ENCODE measurements at regions not wholly inside any gene's neighbourhood (a gene's known extent, or its start where the extent isn't known, plus 50 kb on each side); places are given as distances from the start of the nearest gene placed in this dataset.
A peak's percentile ranks its signal among the peaks of the same experiment; 100 is the strongest.

- Histone ChIP-seq H3K4me3 (ENCODE audit: low read depth, low read length, poor library complexity, severe bottlenecking) (no peak overlapping the region), H3K9me3 (ENCODE audit: low read depth, low read length, poor library complexity, severe bottlenecking) (no peaks in the 10 kb centered on the region), H3K4me1 (ENCODE audit: insufficient read depth, low read length, poor library complexity, severe bottlenecking) (peaks cover 5% of the 10 kb centered on the region), H3K27me3 (replicated peaks; ENCODE audit: insufficient read depth, low read depth, low read length, poor library complexity) (no peaks in the 10 kb centered on the region), H3K36me3 (ENCODE audit: insufficient read depth, low read length, poor library complexity, severe bottlenecking) (no peaks in the 10 kb centered on the region), H3K27ac (ENCODE audit: low read depth, low read length, poor library complexity, severe bottlenecking) (no peak overlapping the region)
- ChIA-PET POLR2A (ENCODE audit: low non-redundant PET) (no interaction called here), CTCF (no interaction called here)
- no TSS peak for BruUV-seq (replicated peaks)
- no peak for DNase-seq (ENCODE audit: low spot score)
- TF ChIP-seq EZH2 (IDR thresholded peaks at IDR 0.05; ENCODE audit: borderline replicate concordance, low read depth, low read length, poor library complexity, severe bottlenecking), result no peak
- TF ChIP-seq, protein P1, sequence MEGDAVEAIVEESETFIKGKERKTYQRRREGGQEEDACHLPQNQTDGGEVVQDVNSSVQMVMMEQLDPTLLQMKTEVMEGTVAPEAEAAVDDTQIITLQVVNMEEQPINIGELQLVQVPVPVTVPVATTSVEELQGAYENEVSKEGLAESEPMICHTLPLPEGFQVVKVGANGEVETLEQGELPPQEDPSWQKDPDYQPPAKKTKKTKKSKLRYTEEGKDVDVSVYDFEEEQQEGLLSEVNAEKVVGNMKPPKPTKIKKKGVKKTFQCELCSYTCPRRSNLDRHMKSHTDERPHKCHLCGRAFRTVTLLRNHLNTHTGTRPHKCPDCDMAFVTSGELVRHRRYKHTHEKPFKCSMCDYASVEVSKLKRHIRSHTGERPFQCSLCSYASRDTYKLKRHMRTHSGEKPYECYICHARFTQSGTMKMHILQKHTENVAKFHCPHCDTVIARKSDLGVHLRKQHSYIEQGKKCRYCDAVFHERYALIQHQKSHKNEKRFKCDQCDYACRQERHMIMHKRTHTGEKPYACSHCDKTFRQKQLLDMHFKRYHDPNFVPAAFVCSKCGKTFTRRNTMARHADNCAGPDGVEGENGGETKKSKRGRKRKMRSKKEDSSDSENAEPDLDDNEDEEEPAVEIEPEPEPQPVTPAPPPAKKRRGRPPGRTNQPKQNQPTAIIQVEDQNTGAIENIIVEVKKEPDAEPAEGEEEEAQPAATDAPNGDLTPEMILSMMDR (conservative IDR thresholded peaks at IDR 0.05; ENCODE audit: low read depth, low read length), result no peak
- intact Hi-C loops (cut with micrococcal nuclease; ENCODE audit: unreplicated experiment), result no loop called here
These were observed 73.0 kb upstream of the NFKB1 start for GRCh38 chr4:102428122-102428521.

- ChIA-PET POLR2A (ENCODE audit: low non-redundant PET) (interaction anchor here (0.6 kb wide), 1 partner anchor 108 kb away, joined by 4 read pairs; no protein-coding TSS in a partner anchor), CTCF (no interaction called here)
- Histone ChIP-seq H3K27me3 (replicated peaks; ENCODE audit: insufficient read depth, low read depth, low read length, poor library complexity) (no peaks in the 10 kb centered on the region), H3K36me3 (ENCODE audit: insufficient read depth, low read length, poor library complexity, severe bottlenecking) (no peaks in the 10 kb centered on the region), H3K9me3 (ENCODE audit: low read depth, low read length, poor library complexity, severe bottlenecking) (peaks cover under 1% of the 10 kb centered on the region), H3K27ac (ENCODE audit: low read depth, low read length, poor library complexity, severe bottlenecking) (no peak overlapping the region), H3K4me3 (ENCODE audit: low read depth, low read length, poor library complexity, severe bottlenecking) (no peak overlapping the region), H3K4me1 (ENCODE audit: insufficient read depth, low read length, poor library complexity, severe bottlenecking) (peaks cover 5% of the 10 kb centered on the region)
- TF ChIP-seq, protein P1 (conservative IDR thresholded peaks at IDR 0.05; ENCODE audit: low read depth, low read length), result no peak
- no peak for TF ChIP-seq EZH2 (IDR thresholded peaks at IDR 0.05; ENCODE audit: borderline replicate concordance, low read depth, low read length, poor library complexity, severe bottlenecking)
- intact Hi-C loops (cut with micrococcal nuclease; ENCODE audit: unreplicated experiment), result no loop called here
- no peak for DNase-seq (ENCODE audit: low spot score)
- BruUV-seq (replicated peaks), result no TSS peak
These were observed 71.6 kb upstream of the NFKB1 start for GRCh38 chr4:102429553-102429952.

DNA sequence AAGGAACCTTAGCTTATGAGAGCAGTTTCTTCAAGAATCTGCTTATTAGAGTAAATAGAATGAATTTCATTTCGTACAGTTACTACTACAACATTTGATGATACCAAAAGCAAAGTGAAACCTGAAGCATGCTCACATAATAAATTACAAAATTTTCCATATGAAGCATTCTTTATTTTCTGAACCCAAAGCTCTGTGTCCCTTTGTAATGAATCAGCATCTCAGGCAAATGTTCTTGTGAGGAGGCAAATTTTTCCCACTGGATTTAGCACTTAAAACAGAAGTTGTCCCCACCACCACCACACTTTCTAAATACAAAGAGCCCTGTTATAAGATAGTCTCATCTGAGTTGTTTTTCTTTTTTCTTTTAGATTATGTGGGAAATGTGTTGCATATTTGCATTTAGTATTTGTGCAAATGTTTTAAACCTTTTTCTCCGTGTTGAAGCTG lies 70.7 kb upstream of the NFKB1 start:
- TF ChIP-seq, protein P1 (conservative IDR thresholded peaks at IDR 0.05; ENCODE audit: low read depth, low read length), result no peak
- no peak for TF ChIP-seq EZH2 (IDR thresholded peaks at IDR 0.05; ENCODE audit: borderline replicate concordance, low read depth, low read length, poor library complexity, severe bottlenecking)
- Histone ChIP-seq H3K27ac (ENCODE audit: low read depth, low read length, poor library complexity, severe bottlenecking) (peak overlapping the region; percentile 46), H3K9me3 (ENCODE audit: low read depth, low read length, poor library complexity, severe bottlenecking) (peaks cover 6% of the 10 kb centered on the region), H3K36me3 (ENCODE audit: insufficient read depth, low read length, poor library complexity, severe bottlenecking) (no peaks in the 10 kb centered on the region), H3K27me3 (replicated peaks; ENCODE audit: insufficient read depth, low read depth, low read length, poor library complexity) (no peaks in the 10 kb centered on the region), H3K4me1 (ENCODE audit: insufficient read depth, low read length, poor library complexity, severe bottlenecking) (peaks cover 5% of the 10 kb centered on the region), H3K4me3 (ENCODE audit: low read depth, low read length, poor library complexity, severe bottlenecking) (peak overlapping the region; percentile 52)
- CTCF ChIA-PET, result interaction anchor here (0.6 to 1.1 kb wide), 8 partner anchors 10 to 1482 kb away, joined by 3 to 20 read pairs (median 5); partner anchors contain the start of gene SLC39A8
- BruUV-seq (replicated peaks), result TSS peak; percentile 71
- no peak for DNase-seq (ENCODE audit: low spot score)
- POLR2A ChIA-PET (ENCODE audit: low non-redundant PET), result interaction anchor here (0.6 kb wide), 2 partner anchors 107 to 177 kb away, joined by 4 to 8 read pairs; no protein-coding TSS in a partner anchor
- intact Hi-C loops (cut with micrococcal nuclease; ENCODE audit: unreplicated experiment), result loop anchor here (2.0 to 5.0 kb wide), 4 partner anchors 88 to 662 kb away; partner anchors contain the start of gene UBE2D3
